IPS DF 4.7 (cell line): ENCODE measurements at regions not wholly inside any gene's neighbourhood (a gene's known extent, or its start where the extent isn't known, plus 50 kb on each side); places are given as distances from the start of the nearest gene placed in this dataset.
"Not testable (repeated sequence)": the region's sequence is repeated elsewhere in the genome, so short reads cannot be mapped to it uniquely, and the experiment has no call there.

Experiments
- DNase-seq: peaks from one replicate; pipeline ENCODE4 v3.0.0-alpha.2; 2013; ENCODE audit warnings: low spot score; ENCODE audit errors: extremely low read depth

- no peak for DNase-seq
Measured at GRCh38 chr1:114269539-114269938, 115.9 kb upstream of the SYT6 start.

- DNase-seq = no peak
Measured at GRCh38 chr1:114263343-114263742, 109.7 kb upstream of the SYT6 start.

GRCh38 chr1:114262337-114262736 is 108.7 kb upstream of the SYT6 start:
- DNase-seq = no peak

GRCh38 chr1:114260805-114261484 is 107.3 kb upstream of the SYT6 start:
- DNase-seq = no peak

- no peak for DNase-seq
Measured at GRCh38 chr1:114259511-114260160, 106.0 kb upstream of the SYT6 start.

GRCh38 chr1:114258633-114259032 is 105.0 kb upstream of the SYT6 start:
- no peak for DNase-seq

GRCh38 chr1:114258074-114258473 is 104.4 kb upstream of the SYT6 start:
- DNase-seq = no peak

GRCh38 chr1:114257554-114257953 is 103.9 kb upstream of the SYT6 start:
- DNase-seq = no peak

GRCh38 chr1:114253900-114254299 is 100.2 kb upstream of the SYT6 start:
- no peak for DNase-seq

- DNase-seq = no peak
Measured at GRCh38 chr1:114251573-114251939, 97.9 kb upstream of the SYT6 start.

GRCh38 chr1:114250683-114251572 is 97.3 kb upstream of the SYT6 start:
- DNase-seq = no peak

- no peak for DNase-seq
Measured at GRCh38 chr1:114249691-114250090, 96.0 kb upstream of the SYT6 start.

GRCh38 chr1:114248162-114248561 is 94.5 kb upstream of the SYT6 start:
- DNase-seq = no peak

GRCh38 chr1:114242531-114243210 is 89.0 kb upstream of the SYT6 start:
- DNase-seq = not testable (repeated sequence)

GRCh38 chr1:114238053-114238452 is 84.4 kb upstream of the SYT6 start:
- no peak for DNase-seq

GRCh38 chr1:114236517-114236916 is 82.8 kb upstream of the SYT6 start:
- no peak for DNase-seq

- no peak for DNase-seq
Measured at GRCh38 chr1:114235960-114236359, 82.3 kb upstream of the SYT6 start.

GRCh38 chr1:114235281-114235680 is 81.6 kb upstream of the SYT6 start:
- no peak for DNase-seq

GRCh38 chr1:114234408-114235124 is 80.9 kb upstream of the SYT6 start:
- DNase-seq = no peak

- no peak for DNase-seq
Measured at GRCh38 chr1:114232691-114233090, 79.0 kb upstream of the SYT6 start.

GRCh38 chr1:114231301-114231700 is 77.6 kb upstream of the SYT6 start:
- no peak for DNase-seq
